CD4-positive, alpha-beta T cell treated with Interleukin-6 at 100 ng/mL for 8 hours (primary cell): ENCODE measurements at regions not wholly inside any gene's neighbourhood (a gene's known extent, or its start where the extent isn't known, plus 50 kb on each side); places are given as distances from the start of the nearest gene placed in this dataset.

ENCODE experiments used
- DNase-seq: peaks from one replicate; pipeline ENCODE4 v3.0.0-alpha.2; 2020; ENCODE audit warnings: mixed read lengths, low spot score

- no peak for DNase-seq
Observed at GRCh38 chr1:119308130-119308700, 60.4 kb upstream of the HAO2 start.

- DNase-seq = no peak
Observed at GRCh38 chr1:119308806-119309205, 59.8 kb upstream of the HAO2 start.

- DNase-seq = no peak
Observed at GRCh38 chr1:119310301-119310700, 58.3 kb upstream of the HAO2 start.

- DNase-seq = no peak
Observed at GRCh38 chr1:119312500-119312899, 56.1 kb upstream of the HAO2 start.

GRCh38 chr1:119314001-119314796 lies 54.4 kb upstream of the HAO2 start:
- DNase-seq = no peak

GRCh38 chr1:119316870-119317416 lies 51.6 kb upstream of the HAO2 start:
- no peak for DNase-seq

- no peak for DNase-seq
Observed at GRCh38 chr1:119318466-119319309, 49.9 kb upstream of the HAO2 start.
